Thyroid gland (tissue), 4 donors: ENCODE measurements at regions not wholly inside any gene's neighbourhood (a gene's known extent, or its start where the extent isn't known, plus 50 kb on each side); places are given as distances from the start of the nearest gene placed in this dataset.

Source experiments
- CTCF ChIP-seq, 6 experiments: fragments of 200-600 bp in 3 of 6; fragments of 450-650 bp in 3 of 6; sonication (generic) in 3 of 6; IDR thresholded peaks; one replicate each; pipeline ENCODE4 v1.5.1; 2016 to 2019; ENCODE audit warnings: antibody characterized with exemption in 6 of 6, mild to moderate bottlenecking in 2 of 6, inconsistent platforms in 1 of 6, moderate library complexity in 1 of 6
- POLR2A ChIP-seq, 2 donors: fragments of 450-650 bp; IDR thresholded peaks; one replicate each; pipeline ENCODE4 v1.6.1; 2017; ENCODE audit warnings: antibody characterized with exemption in 2 of 2, mild to moderate bottlenecking in 2 of 2, moderate library complexity in 1 of 2

- no peak for TF ChIP-seq CTCF (IDR thresholded peaks at IDR 0.05)
- TF ChIP-seq POLR2A (IDR thresholded peaks at IDR 0.05): no peak
Observed at GRCh38 chr2:172249986-172250385, 147.3 kb upstream of the DLX2 start.
